ENCODE measurements at regions not wholly inside any gene's neighbourhood (a gene's known extent, or its start where the extent isn't known, plus 50 kb on each side); places are given as distances from the start of the nearest gene placed in this dataset.

GRCh38 chr6:144856622-144857021 lies 571.5 kb downstream of the UTRN start:
- no peak for DNase-seq

DNA sequence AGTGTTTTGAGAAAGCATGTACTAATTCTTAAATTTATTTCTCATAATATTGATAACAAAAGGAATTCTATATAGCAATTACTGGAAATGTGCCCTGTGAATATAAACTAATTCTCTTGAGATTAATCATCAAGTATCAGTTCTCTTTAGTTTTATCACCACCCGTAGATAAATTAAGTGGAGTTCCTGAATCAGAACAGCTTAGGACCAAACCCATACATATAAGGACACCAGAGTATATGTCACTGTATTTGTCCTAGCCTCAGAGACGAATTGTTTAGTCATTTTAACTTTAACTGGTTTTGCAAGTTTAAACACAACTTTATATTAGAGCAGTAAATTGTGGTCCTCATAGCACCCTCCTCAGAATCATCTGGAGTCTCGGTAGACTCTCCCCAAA lies 572.0 kb downstream of the UTRN start:
- no peak for DNase-seq

DNA sequence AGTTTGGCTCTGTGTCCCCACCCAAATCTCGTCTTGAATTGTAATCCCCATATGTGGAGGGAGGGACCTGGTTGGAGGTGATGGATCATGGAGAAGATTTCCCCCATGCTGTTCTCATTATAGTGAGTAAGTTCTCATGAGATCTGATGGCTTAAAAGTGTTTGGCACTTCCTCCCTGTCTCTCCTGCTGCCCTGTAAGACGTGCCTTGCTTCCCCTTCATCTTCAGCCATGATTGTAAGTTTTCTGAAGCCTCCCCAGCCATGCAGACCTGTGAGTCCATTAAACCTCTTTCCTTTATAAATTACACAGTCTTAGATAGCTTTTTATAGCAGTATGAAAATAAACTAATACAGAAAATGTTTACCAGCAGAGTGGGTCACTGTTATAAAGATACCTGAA lies 577.6 kb downstream of the UTRN start:
- no peak for DNase-seq

GRCh38 chr6:144867761-144868160 lies 582.6 kb downstream of the UTRN start:
- DNase-seq: no peak

- DNase-seq: no peak
These were observed 585.6 kb downstream of the UTRN start for GRCh38 chr6:144870782-144871181.

- no peak for DNase-seq
These were observed 588.7 kb downstream of the UTRN start for GRCh38 chr6:144873623-144874378.

- DNase-seq: no peak
These were observed 591.6 kb downstream of the UTRN start for GRCh38 chr6:144876689-144877088.

DNA sequence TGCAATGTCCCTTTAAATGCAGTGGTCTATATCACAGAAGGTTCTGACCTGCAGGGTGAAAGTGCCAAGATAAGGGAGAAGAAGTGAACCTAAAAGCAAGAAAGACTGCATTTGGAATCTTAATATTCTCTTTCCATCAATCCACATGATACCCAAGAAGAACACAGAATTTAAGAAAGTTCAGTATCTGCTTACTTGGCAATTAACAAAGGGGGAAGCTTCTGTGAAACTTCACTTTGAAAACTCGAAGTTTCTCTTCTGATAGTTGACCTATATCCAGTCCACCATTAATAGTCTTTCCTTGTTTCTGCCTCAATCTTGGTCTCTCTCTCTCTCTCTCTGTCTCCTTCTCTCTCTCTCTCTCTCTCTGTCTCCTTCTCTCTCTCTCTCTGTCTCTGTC lies 592.0 kb downstream of the UTRN start:
- DNase-seq: no peak

GRCh38 chr6:144878577-144878976 lies 593.4 kb downstream of the UTRN start:
- DNase-seq: no peak

DNA sequence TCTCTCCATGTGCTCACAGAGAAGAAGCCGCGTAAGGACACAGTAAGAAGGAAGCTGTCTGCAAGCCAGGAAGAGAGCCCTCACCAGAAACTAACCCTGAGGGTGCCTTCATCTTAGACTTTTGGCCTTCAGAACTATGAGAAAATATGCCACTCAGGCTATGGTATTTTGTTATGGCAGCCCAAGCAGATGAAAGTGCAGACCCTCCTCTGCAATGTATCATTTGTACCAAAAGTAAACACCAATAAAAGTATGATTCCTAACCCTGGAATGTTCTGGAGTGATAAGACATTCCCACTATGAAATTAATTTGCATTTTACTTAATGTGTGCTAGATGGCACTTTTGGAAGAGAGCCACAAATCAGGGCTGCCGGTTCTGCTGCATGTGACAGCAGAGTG lies 594.3 kb downstream of the UTRN start:
- no peak for DNase-seq

DNA sequence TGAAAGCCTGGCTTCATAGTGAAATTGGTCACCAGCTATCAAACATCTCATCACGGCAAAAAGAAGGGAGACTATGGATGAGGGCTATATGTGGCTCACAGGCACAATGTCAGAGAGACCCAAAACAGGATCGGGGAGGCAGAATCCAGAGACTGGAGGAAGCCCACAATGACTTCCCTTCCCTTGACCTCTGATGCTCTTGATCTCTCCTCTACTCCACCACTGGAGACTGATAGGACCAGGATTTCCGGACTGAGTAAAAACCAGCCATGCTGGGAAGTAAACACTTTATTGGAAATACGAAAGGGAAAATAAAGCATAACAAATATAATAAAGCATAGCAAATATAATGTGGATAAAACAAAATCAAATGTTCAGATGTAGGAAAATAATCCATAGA lies 597.3 kb downstream of the UTRN start:
- no peak for DNase-seq

- no peak for DNase-seq
These were observed 598.8 kb downstream of the UTRN start for GRCh38 chr6:144883915-144884314.

- DNase-seq: no peak
These were observed 600.7 kb downstream of the UTRN start for GRCh38 chr6:144885817-144886216.

DNA sequence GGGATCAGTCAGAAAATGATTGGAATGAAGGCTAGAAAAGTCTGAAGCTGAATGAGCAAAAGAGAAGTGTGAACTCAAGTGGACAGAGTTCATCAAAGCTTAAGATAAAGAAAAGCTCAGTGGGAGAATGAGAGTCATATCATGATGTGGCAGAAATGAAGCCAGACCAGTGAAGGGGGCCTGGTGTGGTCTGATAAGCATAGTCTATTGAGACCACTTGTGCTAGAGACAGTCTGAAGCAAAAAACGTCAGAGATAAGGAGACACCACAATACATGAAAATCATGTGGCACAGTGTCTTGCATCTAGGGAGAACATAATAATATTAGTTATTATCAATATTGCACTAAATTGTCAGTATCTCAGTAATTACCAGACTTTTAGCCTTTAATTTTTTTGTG lies 601.5 kb downstream of the UTRN start:
- DNase-seq: no peak

GRCh38 chr6:144888621-144889020 lies 603.5 kb downstream of the UTRN start:
- DNase-seq: no peak

GRCh38 chr6:144893680-144894151 lies 608.6 kb downstream of the UTRN start:
- DNase-seq: no peak

- no peak for DNase-seq
These were observed 609.1 kb downstream of the UTRN start for GRCh38 chr6:144894240-144894639.

DNA sequence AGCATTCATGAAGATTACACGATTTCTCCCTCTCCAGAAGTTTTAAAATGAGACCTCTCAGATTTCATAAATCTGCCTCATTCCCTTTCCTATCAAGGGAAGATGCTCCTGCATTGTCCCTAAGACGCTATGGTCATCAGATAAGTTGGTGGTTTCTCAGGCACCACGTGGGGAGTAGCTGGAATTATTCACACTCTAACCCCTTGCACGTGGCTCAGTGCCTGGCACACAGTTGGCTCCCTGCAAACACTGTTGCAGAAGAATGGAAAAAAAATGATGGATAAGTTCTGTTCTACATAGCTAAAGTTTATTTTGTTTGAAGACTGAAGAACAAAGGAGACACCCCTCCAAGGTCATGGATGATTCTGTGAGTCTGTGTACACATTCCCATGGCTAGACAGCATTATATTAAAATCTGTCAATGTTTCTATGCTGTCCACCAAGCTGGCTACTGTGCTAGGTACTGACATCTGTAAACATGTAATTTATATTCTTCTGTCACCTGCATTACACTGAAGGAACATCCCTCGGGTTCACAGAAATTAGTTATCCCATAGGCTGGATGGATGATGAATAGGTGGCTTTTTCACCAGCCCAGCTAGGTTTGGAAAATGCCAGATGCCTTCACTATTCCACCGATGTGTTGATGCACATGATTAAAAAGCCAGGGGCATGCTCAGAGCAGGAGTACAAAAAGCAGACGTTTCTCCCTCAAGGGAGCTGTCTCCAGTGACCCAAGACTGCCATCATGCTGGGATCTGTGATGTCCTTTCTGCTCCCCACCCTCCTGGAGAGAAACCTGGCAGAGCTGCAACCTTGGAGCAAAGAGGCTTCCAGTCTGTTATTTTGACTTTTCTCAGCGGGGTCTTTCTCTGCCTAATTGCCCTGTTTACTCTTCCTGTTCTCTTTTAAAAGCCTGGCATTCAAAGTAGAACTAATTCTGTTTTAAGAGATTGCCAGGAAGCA lies 610.5 kb downstream of the UTRN start:
- DNase-seq: no peak

- no peak for DNase-seq
These were observed 611.2 kb downstream of the UTRN start for GRCh38 chr6:144896289-144896688.

GRCh38 chr6:144896871-144897270 lies 611.7 kb downstream of the UTRN start:
- no peak for DNase-seq

DNA sequence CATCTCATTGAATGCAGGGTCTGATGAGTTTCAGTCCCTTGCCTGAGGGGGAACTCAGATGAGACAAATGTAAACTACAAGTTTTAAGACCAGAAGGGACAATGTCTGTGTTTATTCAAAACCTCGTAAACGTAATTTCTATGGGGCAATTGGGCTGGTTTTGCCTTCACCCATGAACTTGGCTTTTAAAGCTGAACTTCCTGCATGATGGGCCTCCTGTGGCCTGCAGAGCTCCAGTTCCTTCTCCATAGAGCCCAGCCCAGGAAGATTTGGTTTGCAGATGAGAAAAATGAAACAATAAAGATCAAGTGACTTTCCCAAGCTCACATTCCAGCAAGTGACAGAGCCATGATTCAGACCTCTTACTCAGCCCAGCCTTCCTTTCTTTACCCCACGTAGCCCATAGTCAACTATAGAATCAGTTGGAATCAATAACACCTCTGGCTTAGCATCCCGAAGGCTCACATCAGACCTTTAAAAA lies 612.3 kb downstream of the UTRN start:
- DNase-seq: no peak

- DNase-seq: no peak
These were observed 613.0 kb downstream of the UTRN start for GRCh38 chr6:144898052-144898689.

- no peak for DNase-seq
These were observed 613.6 kb downstream of the UTRN start for GRCh38 chr6:144898741-144899140.
